ENCODE measurements at regions not wholly inside any gene's neighbourhood (a gene's known extent, or its start where the extent isn't known, plus 50 kb on each side); places are given as distances from the start of the nearest gene placed in this dataset.

DNA sequence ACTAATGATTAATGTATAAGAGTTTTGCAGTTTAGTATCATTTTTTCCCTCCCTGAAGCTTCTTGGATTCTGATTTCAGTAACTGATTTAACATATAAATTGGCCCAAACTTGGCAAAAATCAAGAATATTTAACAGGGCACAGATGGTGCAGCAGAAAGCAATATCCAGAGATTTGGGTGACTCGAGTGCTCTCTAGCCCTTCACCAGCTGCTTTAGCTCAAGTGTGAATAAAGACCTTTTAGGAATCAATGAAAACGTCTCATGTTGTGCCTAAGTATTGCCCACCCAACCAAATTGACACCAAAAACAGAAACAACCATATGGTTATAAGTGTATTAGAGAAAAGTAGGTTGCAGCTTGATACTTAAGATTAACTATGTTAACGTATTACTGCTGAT is 933.4 kb upstream of the PTPRD start (continued):
- TF ChIP-seq, protein P1, sequence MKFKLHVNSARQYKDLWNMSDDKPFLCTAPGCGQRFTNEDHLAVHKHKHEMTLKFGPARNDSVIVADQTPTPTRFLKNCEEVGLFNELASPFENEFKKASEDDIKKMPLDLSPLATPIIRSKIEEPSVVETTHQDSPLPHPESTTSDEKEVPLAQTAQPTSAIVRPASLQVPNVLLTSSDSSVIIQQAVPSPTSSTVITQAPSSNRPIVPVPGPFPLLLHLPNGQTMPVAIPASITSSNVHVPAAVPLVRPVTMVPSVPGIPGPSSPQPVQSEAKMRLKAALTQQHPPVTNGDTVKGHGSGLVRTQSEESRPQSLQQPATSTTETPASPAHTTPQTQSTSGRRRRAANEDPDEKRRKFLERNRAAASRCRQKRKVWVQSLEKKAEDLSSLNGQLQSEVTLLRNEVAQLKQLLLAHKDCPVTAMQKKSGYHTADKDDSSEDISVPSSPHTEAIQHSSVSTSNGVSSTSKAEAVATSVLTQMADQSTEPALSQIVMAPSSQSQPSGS (CRISPR knock-in tag; IDR thresholded peaks at IDR 0.05; ENCODE audit: borderline replicate concordance, low read depth): no peak
- TF ChIP-seq HMGXB4 (CRISPR knock-in tag; IDR thresholded peaks at IDR 0.05) (no peak), SP1 (CRISPR knock-in tag; conservative IDR thresholded peaks at IDR 0.05) (no peak), ZNF671 (CRISPR knock-in tag; IDR thresholded peaks at IDR 0.05) (no peak), FOXP4 (CRISPR knock-in tag; IDR thresholded peaks at IDR 0.05) (no peak), EMX1 (CRISPR knock-in tag; IDR thresholded peaks at IDR 0.05) (no peak)
- TF ChIP-seq, protein P2, sequence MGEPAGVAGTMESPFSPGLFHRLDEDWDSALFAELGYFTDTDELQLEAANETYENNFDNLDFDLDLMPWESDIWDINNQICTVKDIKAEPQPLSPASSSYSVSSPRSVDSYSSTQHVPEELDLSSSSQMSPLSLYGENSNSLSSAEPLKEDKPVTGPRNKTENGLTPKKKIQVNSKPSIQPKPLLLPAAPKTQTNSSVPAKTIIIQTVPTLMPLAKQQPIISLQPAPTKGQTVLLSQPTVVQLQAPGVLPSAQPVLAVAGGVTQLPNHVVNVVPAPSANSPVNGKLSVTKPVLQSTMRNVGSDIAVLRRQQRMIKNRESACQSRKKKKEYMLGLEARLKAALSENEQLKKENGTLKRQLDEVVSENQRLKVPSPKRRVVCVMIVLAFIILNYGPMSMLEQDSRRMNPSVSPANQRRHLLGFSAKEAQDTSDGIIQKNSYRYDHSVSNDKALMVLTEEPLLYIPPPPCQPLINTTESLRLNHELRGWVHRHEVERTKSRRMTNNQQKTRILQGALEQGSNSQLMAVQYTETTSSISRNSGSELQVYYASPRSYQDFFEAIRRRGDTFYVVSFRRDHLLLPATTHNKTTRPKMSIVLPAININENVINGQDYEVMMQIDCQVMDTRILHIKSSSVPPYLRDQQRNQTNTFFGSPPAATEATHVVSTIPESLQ (CRISPR knock-in tag; IDR thresholded peaks at IDR 0.05): no peak

- ChIA-PET POLR2A (no interaction called here), CTCF (no interaction called here)
- Mint-ChIP-seq H3K9me3 (no peaks in the 10 kb centered on the region; the same call in 1 of the 2 replicates), H3K27me3 (ENCODE audit: low read depth) (no peaks in the 10 kb centered on the region), H3K4me3 (no peak overlapping the region), H3K27ac (no peak overlapping the region), H3K36me3 (no peaks in the 10 kb centered on the region), H3K4me1 (peaks cover 10% of the 10 kb centered on the region)
- TF ChIP-seq ELF4 (CRISPR knock-in tag; IDR thresholded peaks at IDR 0.05; ENCODE audit: low read depth): no peak
- TF ChIP-seq ESRRA (CRISPR knock-in tag; IDR thresholded peaks at IDR 0.05; ENCODE audit: borderline replicate concordance): no peak
- no peak for TF ChIP-seq SOX15 (CRISPR knock-in tag; IDR thresholded peaks at IDR 0.05)
- no peak for TF ChIP-seq ATF1 (CRISPR knock-in tag; IDR thresholded peaks at IDR 0.05)
- TF ChIP-seq, protein P3, sequence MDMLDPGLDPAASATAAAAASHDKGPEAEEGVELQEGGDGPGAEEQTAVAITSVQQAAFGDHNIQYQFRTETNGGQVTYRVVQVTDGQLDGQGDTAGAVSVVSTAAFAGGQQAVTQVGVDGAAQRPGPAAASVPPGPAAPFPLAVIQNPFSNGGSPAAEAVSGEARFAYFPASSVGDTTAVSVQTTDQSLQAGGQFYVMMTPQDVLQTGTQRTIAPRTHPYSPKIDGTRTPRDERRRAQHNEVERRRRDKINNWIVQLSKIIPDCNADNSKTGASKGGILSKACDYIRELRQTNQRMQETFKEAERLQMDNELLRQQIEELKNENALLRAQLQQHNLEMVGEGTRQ (CRISPR knock-in tag; IDR thresholded peaks at IDR 0.05): no peak
- no peak for TF ChIP-seq EMX1 (CRISPR knock-in tag; IDR thresholded peaks at IDR 0.05)
- no peak for TF ChIP-seq IRF2 (CRISPR knock-in tag; IDR thresholded peaks at IDR 0.05; ENCODE audit: borderline replicate concordance, low read depth)
- no peak for TF ChIP-seq MXD4 (CRISPR knock-in tag; IDR thresholded peaks at IDR 0.05; ENCODE audit: borderline replicate concordance)
- TF ChIP-seq GABPB1 (CRISPR knock-in tag; IDR thresholded peaks at IDR 0.05): no peak
- TF ChIP-seq, protein P4, sequence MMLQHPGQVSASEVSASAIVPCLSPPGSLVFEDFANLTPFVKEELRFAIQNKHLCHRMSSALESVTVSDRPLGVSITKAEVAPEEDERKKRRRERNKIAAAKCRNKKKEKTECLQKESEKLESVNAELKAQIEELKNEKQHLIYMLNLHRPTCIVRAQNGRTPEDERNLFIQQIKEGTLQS (CRISPR knock-in tag; conservative IDR thresholded peaks at IDR 0.05): no peak
- no peak for TF ChIP-seq CREM (CRISPR knock-in tag; IDR thresholded peaks at IDR 0.05)
- TF ChIP-seq, protein P2 (CRISPR knock-in tag; IDR thresholded peaks at IDR 0.05): no peak
- TF ChIP-seq, protein P5, sequence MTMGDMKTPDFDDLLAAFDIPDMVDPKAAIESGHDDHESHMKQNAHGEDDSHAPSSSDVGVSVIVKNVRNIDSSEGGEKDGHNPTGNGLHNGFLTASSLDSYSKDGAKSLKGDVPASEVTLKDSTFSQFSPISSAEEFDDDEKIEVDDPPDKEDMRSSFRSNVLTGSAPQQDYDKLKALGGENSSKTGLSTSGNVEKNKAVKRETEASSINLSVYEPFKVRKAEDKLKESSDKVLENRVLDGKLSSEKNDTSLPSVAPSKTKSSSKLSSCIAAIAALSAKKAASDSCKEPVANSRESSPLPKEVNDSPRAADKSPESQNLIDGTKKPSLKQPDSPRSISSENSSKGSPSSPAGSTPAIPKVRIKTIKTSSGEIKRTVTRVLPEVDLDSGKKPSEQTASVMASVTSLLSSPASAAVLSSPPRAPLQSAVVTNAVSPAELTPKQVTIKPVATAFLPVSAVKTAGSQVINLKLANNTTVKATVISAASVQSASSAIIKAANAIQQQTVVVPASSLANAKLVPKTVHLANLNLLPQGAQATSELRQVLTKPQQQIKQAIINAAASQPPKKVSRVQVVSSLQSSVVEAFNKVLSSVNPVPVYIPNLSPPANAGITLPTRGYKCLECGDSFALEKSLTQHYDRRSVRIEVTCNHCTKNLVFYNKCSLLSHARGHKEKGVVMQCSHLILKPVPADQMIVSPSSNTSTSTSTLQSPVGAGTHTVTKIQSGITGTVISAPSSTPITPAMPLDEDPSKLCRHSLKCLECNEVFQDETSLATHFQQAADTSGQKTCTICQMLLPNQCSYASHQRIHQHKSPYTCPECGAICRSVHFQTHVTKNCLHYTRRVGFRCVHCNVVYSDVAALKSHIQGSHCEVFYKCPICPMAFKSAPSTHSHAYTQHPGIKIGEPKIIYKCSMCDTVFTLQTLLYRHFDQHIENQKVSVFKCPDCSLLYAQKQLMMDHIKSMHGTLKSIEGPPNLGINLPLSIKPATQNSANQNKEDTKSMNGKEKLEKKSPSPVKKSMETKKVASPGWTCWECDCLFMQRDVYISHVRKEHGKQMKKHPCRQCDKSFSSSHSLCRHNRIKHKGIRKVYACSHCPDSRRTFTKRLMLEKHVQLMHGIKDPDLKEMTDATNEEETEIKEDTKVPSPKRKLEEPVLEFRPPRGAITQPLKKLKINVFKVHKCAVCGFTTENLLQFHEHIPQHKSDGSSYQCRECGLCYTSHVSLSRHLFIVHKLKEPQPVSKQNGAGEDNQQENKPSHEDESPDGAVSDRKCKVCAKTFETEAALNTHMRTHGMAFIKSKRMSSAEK (CRISPR knock-in tag; IDR thresholded peaks at IDR 0.05; ENCODE audit: borderline replicate concordance): no peak
- no peak for TF ChIP-seq FOXJ3 (CRISPR knock-in tag; IDR thresholded peaks at IDR 0.05; ENCODE audit: borderline replicate concordance)
- DNase-seq (ENCODE audit: low spot score): no peak
- no peak for ATAC-seq
These were observed 936.6 kb upstream of the PTPRD start for GRCh38 chr9:11549311-11549794.
